Nephron progenitor cell (in vitro differentiated cells): ENCODE measurements at regions not wholly inside any gene's neighbourhood (a gene's known extent, or its start where the extent isn't known, plus 50 kb on each side); places are given as distances from the start of the nearest gene placed in this dataset.
"Not testable (repeated sequence)": the region's sequence is repeated elsewhere in the genome, so short reads cannot be mapped to it uniquely, and the experiment has no call there.

ENCODE experiments used
- DNase-seq: peaks from one replicate; pipeline ENCODE4 v3.0.0; 2021
- H3K27ac Mint-ChIP-seq: 2 replicates; pipeline ENCODE4 v1.8.0; 2021; ENCODE audit warnings: mild to moderate bottlenecking, moderate library complexity, mixed read lengths
- H3K27me3 Mint-ChIP-seq: 2 replicates; pipeline ENCODE4 v1.8.0; 2021; ENCODE audit warnings: mild to moderate bottlenecking, low read depth, mixed read lengths; ENCODE audit not compliant: poor library complexity
- H3K36me3 Mint-ChIP-seq: 2 replicates; pipeline ENCODE4 v1.8.0; 2021; ENCODE audit warnings: low read depth, mixed read lengths
- H3K4me1 Mint-ChIP-seq: 2 replicates; pipeline ENCODE4 v1.8.0; 2021; ENCODE audit warnings: mixed read lengths
- H3K4me3 Mint-ChIP-seq: 2 replicates; pipeline ENCODE4 v1.8.0; 2021; ENCODE audit warnings: mild to moderate bottlenecking, moderate library complexity, mixed read lengths
- H3K9me3 Mint-ChIP-seq: 2 replicates; pipeline ENCODE4 v1.8.0; 2021; ENCODE audit warnings: mild to moderate bottlenecking, moderate library complexity, mixed read lengths
- TF ChIP-seq, protein P1 (sequence below): fragments of 200-600 bp; sonication (generic); IDR thresholded peaks from 2 replicates; pipeline ENCODE4 v1.5.0; 2021; ENCODE audit warnings: antibody characterized with exemption

DNA sequence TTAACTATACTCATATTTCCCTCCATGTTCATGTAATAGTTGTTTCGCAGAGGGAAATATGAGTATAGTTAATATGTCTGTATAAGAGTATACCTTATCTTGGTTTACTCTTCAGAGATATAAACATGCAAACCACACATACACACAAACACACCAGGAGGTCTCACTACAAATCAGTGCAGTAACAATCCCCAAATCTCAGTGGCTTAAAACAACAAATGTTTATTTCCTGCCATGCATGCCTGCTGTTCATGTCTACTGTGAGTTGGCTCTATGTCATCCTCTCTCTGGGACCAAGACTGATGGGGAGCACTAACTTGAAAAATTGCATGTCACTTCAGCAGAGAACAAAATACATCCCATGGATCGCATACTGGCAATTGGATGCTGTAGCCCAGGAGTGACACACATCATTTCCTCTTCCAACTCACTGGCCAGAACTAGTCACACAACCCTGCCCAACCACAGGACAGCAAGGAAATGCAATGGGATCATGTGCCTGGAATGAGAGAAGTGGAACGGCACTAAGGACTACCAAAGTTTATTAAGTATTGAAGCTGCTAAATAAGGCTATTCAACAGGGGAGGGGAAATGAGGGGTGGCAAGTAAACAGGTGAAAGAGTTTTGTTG is 89.0 kb upstream of the DTNBP1 start:
- Mint-ChIP-seq H3K27ac (no peak overlapping the region), H3K4me3 (no peak overlapping the region), H3K4me1 (peaks cover 16% of the 10 kb centered on the region), H3K27me3 (peaks cover 2% of the 10 kb centered on the region), H3K9me3 (no peaks in the 10 kb centered on the region), H3K36me3 (no peaks in the 10 kb centered on the region)
- DNase-seq = no peak
- TF ChIP-seq, protein P1, sequence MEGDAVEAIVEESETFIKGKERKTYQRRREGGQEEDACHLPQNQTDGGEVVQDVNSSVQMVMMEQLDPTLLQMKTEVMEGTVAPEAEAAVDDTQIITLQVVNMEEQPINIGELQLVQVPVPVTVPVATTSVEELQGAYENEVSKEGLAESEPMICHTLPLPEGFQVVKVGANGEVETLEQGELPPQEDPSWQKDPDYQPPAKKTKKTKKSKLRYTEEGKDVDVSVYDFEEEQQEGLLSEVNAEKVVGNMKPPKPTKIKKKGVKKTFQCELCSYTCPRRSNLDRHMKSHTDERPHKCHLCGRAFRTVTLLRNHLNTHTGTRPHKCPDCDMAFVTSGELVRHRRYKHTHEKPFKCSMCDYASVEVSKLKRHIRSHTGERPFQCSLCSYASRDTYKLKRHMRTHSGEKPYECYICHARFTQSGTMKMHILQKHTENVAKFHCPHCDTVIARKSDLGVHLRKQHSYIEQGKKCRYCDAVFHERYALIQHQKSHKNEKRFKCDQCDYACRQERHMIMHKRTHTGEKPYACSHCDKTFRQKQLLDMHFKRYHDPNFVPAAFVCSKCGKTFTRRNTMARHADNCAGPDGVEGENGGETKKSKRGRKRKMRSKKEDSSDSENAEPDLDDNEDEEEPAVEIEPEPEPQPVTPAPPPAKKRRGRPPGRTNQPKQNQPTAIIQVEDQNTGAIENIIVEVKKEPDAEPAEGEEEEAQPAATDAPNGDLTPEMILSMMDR = no peak

DNA sequence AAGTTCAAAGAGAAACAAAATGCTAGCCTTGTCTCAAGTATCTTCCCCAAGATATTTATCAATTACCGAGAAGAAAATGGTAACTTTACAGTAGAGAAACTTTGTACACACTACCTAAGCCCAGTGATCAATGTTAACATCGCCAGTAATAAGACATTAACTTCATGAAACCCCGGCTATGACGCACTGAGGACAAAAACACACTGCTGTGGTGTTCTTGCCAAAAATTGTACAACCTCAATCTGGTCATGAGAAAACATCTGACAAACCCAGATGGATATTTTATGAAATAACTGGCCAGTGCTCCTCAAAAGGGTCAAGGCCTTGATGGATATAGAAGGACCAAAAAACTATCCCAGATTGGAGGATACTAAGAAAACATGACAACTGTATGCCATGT is 85.5 kb upstream of the DTNBP1 start:
- no peak for DNase-seq
- Mint-ChIP-seq H3K36me3 (no peaks in the 10 kb centered on the region), H3K27me3 (peaks cover 7% of the 10 kb centered on the region), H3K9me3 (peaks cover 2% of the 10 kb centered on the region), H3K4me1 (peaks cover 12% of the 10 kb centered on the region), H3K27ac (no peak overlapping the region), H3K4me3 (no peak overlapping the region)
- TF ChIP-seq, protein P1 = no peak

DNA sequence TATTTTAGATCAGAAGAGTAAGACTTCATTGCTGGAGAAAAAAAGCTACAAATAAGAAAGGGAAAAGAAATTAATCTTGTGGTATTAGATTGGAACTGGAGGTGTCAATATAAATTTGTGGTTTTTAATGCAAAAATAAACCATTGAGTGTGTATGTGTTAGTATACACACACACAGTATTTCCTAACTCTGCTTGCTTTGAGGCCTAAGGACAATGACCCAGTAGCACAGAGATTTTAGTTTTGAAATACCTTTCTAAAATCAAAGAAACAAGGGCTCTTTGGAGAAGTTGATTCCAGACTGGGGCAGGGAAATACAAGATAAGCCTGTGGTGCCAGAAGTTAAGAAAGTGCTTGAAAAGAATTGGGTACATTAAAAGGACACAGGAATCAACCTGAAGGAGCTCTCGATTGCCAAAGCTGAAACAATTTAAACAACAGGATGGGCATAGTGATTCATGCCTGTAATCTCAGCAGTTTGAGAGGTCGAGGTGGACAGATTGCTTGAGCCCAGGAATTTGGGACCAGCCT is 84.6 kb upstream of the DTNBP1 start:
- Mint-ChIP-seq H3K4me3 (no peak overlapping the region), H3K9me3 (peaks cover 6% of the 10 kb centered on the region), H3K27ac (no peak overlapping the region), H3K27me3 (peaks cover 4% of the 10 kb centered on the region), H3K4me1 (peaks cover 12% of the 10 kb centered on the region), H3K36me3 (no peaks in the 10 kb centered on the region)
- TF ChIP-seq, protein P1 = no peak
- no peak for DNase-seq

DNA sequence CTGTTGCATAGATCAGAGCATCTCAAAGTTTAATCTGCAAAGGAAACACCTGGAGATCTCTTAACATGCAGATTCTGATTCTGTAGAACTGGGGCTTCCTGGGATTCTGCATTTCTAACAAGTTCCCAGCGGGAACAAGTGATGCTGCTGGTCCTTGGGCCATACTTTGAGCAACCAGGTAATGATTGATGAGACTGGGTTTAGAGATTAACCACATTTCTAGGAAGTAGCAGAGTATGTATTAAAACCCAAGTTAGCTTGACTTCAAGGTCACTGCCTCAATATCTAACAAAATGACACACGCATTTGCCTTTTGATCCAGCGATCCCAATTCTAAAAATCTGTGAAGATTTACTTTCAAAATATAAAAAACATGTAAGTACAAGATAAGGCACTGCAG is 83.0 kb upstream of the DTNBP1 start:
- H3K36me3 Mint-ChIP-seq = peaks cover 4% of the 10 kb centered on the region
- no peaks in the 10 kb centered on the region for H3K4me1 Mint-ChIP-seq
- no peak overlapping the region for H3K27ac Mint-ChIP-seq
- peaks cover 11% of the 10 kb centered on the region for H3K9me3 Mint-ChIP-seq
- TF ChIP-seq, protein P1 = no peak
- peaks cover 4% of the 10 kb centered on the region for H3K27me3 Mint-ChIP-seq
- H3K4me3 Mint-ChIP-seq = no peak overlapping the region
- no peak for DNase-seq

DNA sequence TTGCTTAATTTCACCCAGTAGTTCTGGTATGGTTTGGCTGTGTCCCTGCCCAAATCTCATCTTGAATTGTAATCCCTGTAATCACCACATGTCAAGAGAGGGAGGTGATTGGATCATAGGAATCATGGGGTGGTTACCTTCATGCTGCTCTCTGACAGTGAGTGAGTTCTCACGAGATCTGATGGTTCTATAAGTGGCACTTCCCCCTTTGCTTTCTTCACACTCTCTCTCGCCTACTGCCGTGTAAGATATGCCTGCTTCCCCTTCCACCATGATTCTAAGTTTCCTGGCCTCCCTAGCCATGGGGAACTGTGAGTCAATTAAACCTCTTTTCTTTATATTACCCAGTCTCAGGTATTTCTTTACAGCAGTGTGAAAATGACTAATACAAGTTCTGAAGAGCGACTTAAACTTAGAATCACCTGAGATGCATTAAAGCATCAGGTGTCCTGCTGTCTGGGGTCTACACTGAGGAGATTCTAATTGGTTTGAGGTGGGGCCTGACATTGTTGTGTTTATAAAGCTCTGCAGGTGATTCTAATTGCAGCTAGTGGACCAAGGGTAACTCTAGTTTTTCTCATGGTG is 82.1 kb upstream of the DTNBP1 start:
- Mint-ChIP-seq H3K4me1 (peaks cover 1% of the 10 kb centered on the region), H3K9me3 (peaks cover 11% of the 10 kb centered on the region), H3K4me3 (no peak overlapping the region), H3K36me3 (peaks cover 4% of the 10 kb centered on the region), H3K27ac (no peak overlapping the region), H3K27me3 (peaks cover 4% of the 10 kb centered on the region)
- DNase-seq = no peak
- TF ChIP-seq, protein P1 = no peak

DNA sequence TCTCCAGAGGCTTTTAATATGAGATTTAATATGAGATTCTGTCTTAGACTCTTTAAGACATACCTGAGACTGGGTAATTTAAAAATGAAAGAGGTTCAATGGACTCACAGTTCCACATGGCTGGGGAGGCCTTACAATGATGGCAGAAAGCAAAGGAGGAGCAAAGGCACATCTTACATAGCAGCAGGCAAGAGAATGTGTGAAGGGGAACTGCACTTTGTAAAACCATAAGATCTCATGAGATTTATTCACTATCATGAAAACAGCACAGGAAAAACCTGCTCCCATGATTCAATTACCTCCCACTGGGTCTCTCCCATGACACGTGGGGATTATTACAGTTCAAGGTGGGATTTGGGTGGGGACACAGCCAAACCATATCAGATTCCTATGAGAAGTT is 79.2 kb upstream of the DTNBP1 start:
- H3K9me3 Mint-ChIP-seq = peaks cover 17% of the 10 kb centered on the region
- H3K4me1 Mint-ChIP-seq, H3K27me3 Mint-ChIP-seq, H3K27ac Mint-ChIP-seq, H3K4me3 Mint-ChIP-seq, DNase-seq, H3K36me3 Mint-ChIP-seq: not testable (repeated sequence)
